ENCODE measurements at regions not wholly inside any gene's neighbourhood (a gene's known extent, or its start where the extent isn't known, plus 50 kb on each side); places are given as distances from the start of the nearest gene placed in this dataset.

- Histone ChIP-seq H3K36me3 (no peaks in the 10 kb centered on the region), H3K27me3 (no peaks in the 10 kb centered on the region), H3K27ac (no peak overlapping the region), H3K4me1 (ENCODE audit: control insufficient read depth in 1 of 2, insufficient read depth in 1 of 2, low read depth in 1 of 2, low read length in 1 of 2) (no peaks in the 10 kb centered on the region), H3K9me3 (no peaks in the 10 kb centered on the region), H3K4me3 (ENCODE audit: low read depth in 1 of 2, low read length in 1 of 2) (no peak overlapping the region)
- no peak for TF ChIP-seq CTCF (IDR thresholded peaks at IDR 0.05)
These were observed 639.0 kb downstream of the REEP3 start for GRCh38 chr10:64159910-64160872.

DNA sequence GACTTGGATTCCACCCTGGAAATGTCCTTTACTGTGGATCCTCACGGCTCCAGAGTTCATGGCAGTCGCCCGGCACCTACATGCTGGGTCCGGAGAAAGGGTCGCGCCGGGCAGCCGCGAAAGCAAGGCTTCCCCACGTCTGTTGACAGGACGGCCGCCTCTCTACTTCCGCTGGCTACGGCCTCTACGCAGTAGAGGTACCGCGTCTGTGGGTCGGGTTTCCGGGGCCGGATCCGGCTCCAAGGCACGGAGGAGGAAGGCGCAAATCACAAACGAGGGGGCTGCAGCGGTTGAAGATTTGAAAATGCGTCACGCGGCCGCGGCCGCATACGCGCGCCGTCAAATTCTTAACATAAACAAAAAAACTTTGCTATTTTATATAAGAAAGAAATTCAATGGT is 649.6 kb downstream of the REEP3 start:
- H3K27me3 ChIP-seq = no peaks in the 10 kb centered on the region
- no peak overlapping the region for H3K27ac ChIP-seq
- no peaks in the 10 kb centered on the region for H3K4me1 ChIP-seq (ENCODE audit: control insufficient read depth in 1 of 2, insufficient read depth in 1 of 2, low read depth in 1 of 2, low read length in 1 of 2)
- TF ChIP-seq CTCF (IDR thresholded peaks at IDR 0.05) = no peak
- no peaks in the 10 kb centered on the region for H3K9me3 ChIP-seq
- no peaks in the 10 kb centered on the region for H3K36me3 ChIP-seq
- no peak overlapping the region for H3K4me3 ChIP-seq (ENCODE audit: low read depth in 1 of 2, low read length in 1 of 2)

DNA sequence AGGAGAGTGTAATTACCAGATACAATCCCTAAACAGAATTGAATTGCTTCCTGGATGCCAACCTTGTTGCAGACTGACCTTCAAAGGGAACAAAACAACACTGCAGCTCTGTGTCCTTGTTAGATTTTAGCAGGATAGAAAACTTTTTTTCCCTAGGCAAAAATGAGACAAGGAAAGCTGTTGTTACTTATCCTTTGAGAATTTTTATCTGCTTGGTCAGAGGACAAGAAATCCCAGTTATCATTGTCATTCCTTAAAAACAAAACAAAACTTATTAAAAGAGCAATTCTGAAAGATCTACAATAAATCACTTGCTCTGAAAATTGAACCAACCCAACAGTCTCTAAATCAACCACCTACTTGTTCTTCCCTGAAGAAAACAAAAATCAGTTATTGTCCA is 652.6 kb downstream of the REEP3 start:
- no peaks in the 10 kb centered on the region for H3K4me1 ChIP-seq (ENCODE audit: control insufficient read depth in 1 of 2, insufficient read depth in 1 of 2, low read depth in 1 of 2, low read length in 1 of 2)
- no peak for TF ChIP-seq CTCF (IDR thresholded peaks at IDR 0.05)
- H3K36me3 ChIP-seq = no peaks in the 10 kb centered on the region
- no peak overlapping the region for H3K27ac ChIP-seq
- no peak overlapping the region for H3K4me3 ChIP-seq (ENCODE audit: low read depth in 1 of 2, low read length in 1 of 2)
- H3K27me3 ChIP-seq = no peaks in the 10 kb centered on the region
- H3K9me3 ChIP-seq = no peaks in the 10 kb centered on the region

GRCh38 chr10:64174666-64175255 is 653.6 kb downstream of the REEP3 start:
- no peaks in the 10 kb centered on the region for H3K27me3 ChIP-seq
- H3K4me1 ChIP-seq (ENCODE audit: control insufficient read depth in 1 of 2, insufficient read depth in 1 of 2, low read depth in 1 of 2, low read length in 1 of 2) = no peaks in the 10 kb centered on the region
- no peak overlapping the region for H3K4me3 ChIP-seq (ENCODE audit: low read depth in 1 of 2, low read length in 1 of 2)
- TF ChIP-seq CTCF (IDR thresholded peaks at IDR 0.05) = no peak
- no peak overlapping the region for H3K27ac ChIP-seq
- H3K36me3 ChIP-seq = no peaks in the 10 kb centered on the region
- H3K9me3 ChIP-seq = no peaks in the 10 kb centered on the region

DNA sequence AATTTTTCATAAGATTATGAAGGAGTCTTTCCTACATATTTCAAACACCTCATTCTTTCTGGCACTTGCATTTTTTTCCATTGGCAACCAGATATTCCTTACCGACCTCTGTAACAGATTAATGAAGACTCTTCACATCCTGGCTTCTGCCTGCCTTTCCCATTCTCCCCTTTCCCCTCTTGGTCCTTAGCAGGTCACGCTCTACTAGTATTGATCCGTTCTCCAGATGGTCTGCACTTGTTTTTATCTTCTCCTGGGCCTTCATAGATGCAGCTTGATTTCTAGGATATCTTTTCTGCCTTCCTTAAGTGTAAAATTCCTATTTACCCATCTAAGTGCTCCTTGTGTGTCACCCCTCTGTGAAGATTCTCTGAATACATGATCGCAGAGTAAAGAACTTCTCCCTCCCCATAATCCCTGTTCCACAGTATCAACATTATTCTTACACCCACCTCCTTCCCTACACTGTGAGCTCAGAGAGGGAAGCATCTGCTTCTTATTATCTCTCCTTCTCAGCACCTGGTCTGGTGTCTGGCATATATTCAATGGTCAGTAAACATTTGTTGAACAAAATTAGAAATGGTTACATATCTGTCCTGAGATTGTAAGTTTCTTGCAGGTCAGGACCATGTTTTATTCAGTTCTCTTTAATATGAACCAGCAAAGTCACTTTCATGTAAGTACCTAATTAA is 654.2 kb downstream of the REEP3 start:
- no peaks in the 10 kb centered on the region for H3K4me1 ChIP-seq (ENCODE audit: control insufficient read depth in 1 of 2, insufficient read depth in 1 of 2, low read depth in 1 of 2, low read length in 1 of 2)
- H3K36me3 ChIP-seq = no peaks in the 10 kb centered on the region
- H3K27ac ChIP-seq = no peak overlapping the region
- H3K4me3 ChIP-seq (ENCODE audit: low read depth in 1 of 2, low read length in 1 of 2) = no peak overlapping the region
- no peak for TF ChIP-seq CTCF (IDR thresholded peaks at IDR 0.05)
- H3K27me3 ChIP-seq = no peaks in the 10 kb centered on the region
- no peaks in the 10 kb centered on the region for H3K9me3 ChIP-seq
